HEK293 (cell line): ENCODE measurements at regions not wholly inside any gene's neighbourhood (a gene's known extent, or its start where the extent isn't known, plus 50 kb on each side); places are given as distances from the start of the nearest gene placed in this dataset.

Experiments used
- CTCF ChIA-PET: fragments of 350-600 bp; formaldehyde crosslinking; extraction: SDS; loops from one replicate; lab custom pipeline; 2021; ENCODE audit warnings: antibody characterized with exemption; lab: Yijun Ruan, JAX
- POLR2A ChIA-PET: fragments of 300-600 bp; formaldehyde crosslinking; extraction: SDS; loops from one replicate; lab custom pipeline; 2020; ENCODE audit warnings: antibody characterized with exemption, inconsistent platforms; lab: Yijun Ruan, JAX
- H3K27ac ChIP-seq: fragments of 200-500 bp; sonication (Bioruptor generic); 2 replicates; pipeline ENCODE4 v1.5.1; 2014; ENCODE audit warnings: low read depth, low read length, control low read depth, inconsistent platforms; ENCODE audit errors: extremely low read depth
- H3K36me3 ChIP-seq, 2 experiments: fragments of 200-500 bp in 1 of 2; sonication (Bioruptor generic) in 1 of 2; 1 replicate in 1 of 2; 2 replicates in 1 of 2; pipeline ENCODE4 v1.5.1; 2014 to 2017; ENCODE audit warnings: inconsistent platforms in 2 of 2, low read length in 2 of 2; ENCODE audit not compliant: control insufficient read depth in 2 of 2, insufficient read depth in 1 of 2
- H3K4me1 ChIP-seq: fragments of 200-500 bp; sonication (Bioruptor generic); 2 replicates; pipeline ENCODE4 v1.5.1; 2014; ENCODE audit warnings: mild to moderate bottlenecking, low read length, inconsistent platforms; ENCODE audit not compliant: control insufficient read depth, insufficient read depth
- H3K4me3 ChIP-seq: 2 replicates; pipeline ENCODE4 v1.5.1; 2011; ENCODE audit warnings: low read depth, mild to moderate bottlenecking, control low read depth, low read length, moderate library complexity
- H3K9me3 ChIP-seq: fragments of 200-500 bp; sonication (Bioruptor generic); 2 replicates; pipeline ENCODE4 v1.5.1; 2014; ENCODE audit warnings: low read depth, low read length, inconsistent platforms; ENCODE audit not compliant: control insufficient read depth, insufficient read depth
- BCL11A ChIP-seq: fragments of 450-650 bp; formaldehyde crosslinking; IDR thresholded peaks from 2 replicates; pipeline ENCODE4 v1.5.1; 2016; ENCODE audit warnings: low read depth, missing biosample characterization, missing genetic modification characterization
- EGR2 ChIP-seq: fragments of 450-650 bp; formaldehyde crosslinking; IDR thresholded peaks from 2 replicates; pipeline ENCODE4 v1.5.1; 2016; ENCODE audit warnings: low read depth, missing biosample characterization, missing genetic modification characterization
- PRDM1 ChIP-seq: fragments of 450-650 bp; formaldehyde crosslinking; IDR thresholded peaks from 2 replicates; pipeline ENCODE4; 2016; ENCODE audit warnings: missing biosample characterization, missing genetic modification characterization
- SALL2 ChIP-seq: fragments of 450-650 bp; formaldehyde crosslinking; IDR thresholded peaks from 2 replicates; pipeline ENCODE4 v1.5.0; 2017; ENCODE audit warnings: missing biosample characterization, mild to moderate bottlenecking, missing genetic modification characterization, borderline replicate concordance
- SETDB1 ChIP-seq: IDR thresholded peaks from one replicate; pipeline ENCODE4 v1.6.1; 2017; ENCODE audit warnings: mild to moderate bottlenecking, low read length, moderate library complexity, mixed read lengths; ENCODE audit not compliant: insufficient read length
- ZEB2 ChIP-seq: fragments of 450-650 bp; formaldehyde crosslinking; IDR thresholded peaks from 2 replicates; pipeline ENCODE4 v1.5.1; 2016; ENCODE audit warnings: missing biosample characterization, missing genetic modification characterization
- ZNF146 ChIP-seq: fragments of 450-650 bp; formaldehyde crosslinking; IDR thresholded peaks from 2 replicates; pipeline ENCODE4 v1.5.1; 2016; ENCODE audit warnings: missing biosample characterization, missing genetic modification characterization
- ZNF157 ChIP-seq: fragments of 450-650 bp; formaldehyde crosslinking; IDR thresholded peaks from 2 replicates; pipeline ENCODE4 v1.5.1; 2016; ENCODE audit warnings: missing biosample characterization, missing genetic modification characterization
- ZNF211 ChIP-seq: fragments of 450-650 bp; formaldehyde crosslinking; IDR thresholded peaks from 2 replicates; pipeline ENCODE4 v1.5.1; 2016; ENCODE audit warnings: low read depth, missing biosample characterization, missing genetic modification characterization
- ZNF239 ChIP-seq: fragments of 450-650 bp; formaldehyde crosslinking; IDR thresholded peaks from 2 replicates; pipeline ENCODE4 v1.5.1; 2016; ENCODE audit warnings: missing biosample characterization, missing genetic modification characterization
- ZNF354C ChIP-seq: fragments of 450-650 bp; formaldehyde crosslinking; IDR thresholded peaks from 2 replicates; pipeline ENCODE4 v1.5.1; 2016; ENCODE audit warnings: missing biosample characterization, missing genetic modification characterization, low read depth, borderline replicate concordance
- ZNF571 ChIP-seq: fragments of 450-650 bp; formaldehyde crosslinking; IDR thresholded peaks from 2 replicates; pipeline ENCODE4 v1.5.0; 2017; ENCODE audit warnings: missing biosample characterization, missing genetic modification characterization
- ZNF600 ChIP-seq: fragments of 450-650 bp; formaldehyde crosslinking; IDR thresholded peaks from 2 replicates; pipeline ENCODE4 v1.5.1; 2016; ENCODE audit warnings: missing biosample characterization, missing genetic modification characterization
- ZNF677 ChIP-seq: fragments of 450-650 bp; IDR thresholded peaks from 2 replicates; pipeline ENCODE4 v1.5.0; 2018; ENCODE audit warnings: missing biosample characterization, mild to moderate bottlenecking, missing genetic modification characterization, moderate library complexity
- ZNF837 ChIP-seq: fragments of 450-650 bp; formaldehyde crosslinking; IDR thresholded peaks from 2 replicates; pipeline ENCODE4 v1.5.1; 2016; ENCODE audit warnings: missing biosample characterization, missing genetic modification characterization
- TF ChIP-seq, protein P1 (sequence below): fragments of 450-650 bp; formaldehyde crosslinking; IDR thresholded peaks from 2 replicates; pipeline ENCODE4 v1.5.1; 2016; ENCODE audit warnings: missing biosample characterization, missing genetic modification characterization, low read depth
- TF ChIP-seq, protein P2 (sequence below): fragments of 450-650 bp; formaldehyde crosslinking; IDR thresholded peaks from 2 replicates; pipeline ENCODE4 v1.5.1; 2016; ENCODE audit warnings: missing biosample characterization, missing genetic modification characterization, borderline replicate concordance

- no peak overlapping the region for H3K27ac ChIP-seq
- POLR2A ChIA-PET: no interaction called here
- CTCF ChIA-PET: no interaction called here
Measured at GRCh38 chr10:10817609-10818008, 200.1 kb upstream of the CELF2 start.

GRCh38 chr10:10818082-10818481 lies 199.6 kb upstream of the CELF2 start:
- no peaks in the 10 kb centered on the region for H3K4me1 ChIP-seq
- no peaks in the 10 kb centered on the region for H3K9me3 ChIP-seq
- H3K36me3 ChIP-seq: no peaks in the 10 kb centered on the region
- ChIA-PET POLR2A (no interaction called here), CTCF (no interaction called here)
- no peak overlapping the region for H3K4me3 ChIP-seq
- no peak overlapping the region for H3K27ac ChIP-seq
- no peak for TF ChIP-seq SALL2 (tag by site-specific recombination)
- TF ChIP-seq ZNF211 (tag by site-specific recombination): no peak
- no peak for TF ChIP-seq ZEB2
- no peak for TF ChIP-seq PRDM1 (tag by site-specific recombination)
- TF ChIP-seq ZNF571: no peak
- no peak for TF ChIP-seq ZNF157 (tag by site-specific recombination)
- TF ChIP-seq ZNF677: no peak
- TF ChIP-seq ZNF239 (tag by site-specific recombination): no peak
- TF ChIP-seq ZNF354C: no peak
- TF ChIP-seq BCL11A (tag by site-specific recombination): no peak
- no peak for TF ChIP-seq ZNF837 (tag by site-specific recombination)
- TF ChIP-seq, protein P1, sequence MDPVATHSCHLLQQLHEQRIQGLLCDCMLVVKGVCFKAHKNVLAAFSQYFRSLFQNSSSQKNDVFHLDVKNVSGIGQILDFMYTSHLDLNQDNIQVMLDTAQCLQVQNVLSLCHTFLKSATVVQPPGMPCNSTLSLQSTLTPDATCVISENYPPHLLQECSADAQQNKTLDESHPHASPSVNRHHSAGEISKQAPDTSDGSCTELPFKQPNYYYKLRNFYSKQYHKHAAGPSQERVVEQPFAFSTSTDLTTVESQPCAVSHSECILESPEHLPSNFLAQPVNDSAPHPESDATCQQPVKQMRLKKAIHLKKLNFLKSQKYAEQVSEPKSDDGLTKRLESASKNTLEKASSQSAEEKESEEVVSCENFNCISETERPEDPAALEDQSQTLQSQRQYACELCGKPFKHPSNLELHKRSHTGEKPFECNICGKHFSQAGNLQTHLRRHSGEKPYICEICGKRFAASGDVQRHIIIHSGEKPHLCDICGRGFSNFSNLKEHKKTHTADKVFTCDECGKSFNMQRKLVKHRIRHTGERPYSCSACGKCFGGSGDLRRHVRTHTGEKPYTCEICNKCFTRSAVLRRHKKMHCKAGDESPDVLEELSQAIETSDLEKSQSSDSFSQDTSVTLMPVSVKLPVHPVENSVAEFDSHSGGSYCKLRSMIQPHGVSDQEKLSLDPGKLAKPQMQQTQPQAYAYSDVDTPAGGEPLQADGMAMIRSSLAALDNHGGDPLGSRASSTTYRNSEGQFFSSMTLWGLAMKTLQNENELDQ (tag by site-specific recombination): no peak
- TF ChIP-seq SETDB1: no peak

More at GRCh38 chr10:10817609-10818008, 200.1 kb upstream of the CELF2 start:
- H3K9me3 ChIP-seq: no peaks in the 10 kb centered on the region
- TF ChIP-seq ZNF146 (tag by site-specific recombination): peak; percentile 65; the same call in 1 of the 2 replicates
- TF ChIP-seq, protein P2, sequence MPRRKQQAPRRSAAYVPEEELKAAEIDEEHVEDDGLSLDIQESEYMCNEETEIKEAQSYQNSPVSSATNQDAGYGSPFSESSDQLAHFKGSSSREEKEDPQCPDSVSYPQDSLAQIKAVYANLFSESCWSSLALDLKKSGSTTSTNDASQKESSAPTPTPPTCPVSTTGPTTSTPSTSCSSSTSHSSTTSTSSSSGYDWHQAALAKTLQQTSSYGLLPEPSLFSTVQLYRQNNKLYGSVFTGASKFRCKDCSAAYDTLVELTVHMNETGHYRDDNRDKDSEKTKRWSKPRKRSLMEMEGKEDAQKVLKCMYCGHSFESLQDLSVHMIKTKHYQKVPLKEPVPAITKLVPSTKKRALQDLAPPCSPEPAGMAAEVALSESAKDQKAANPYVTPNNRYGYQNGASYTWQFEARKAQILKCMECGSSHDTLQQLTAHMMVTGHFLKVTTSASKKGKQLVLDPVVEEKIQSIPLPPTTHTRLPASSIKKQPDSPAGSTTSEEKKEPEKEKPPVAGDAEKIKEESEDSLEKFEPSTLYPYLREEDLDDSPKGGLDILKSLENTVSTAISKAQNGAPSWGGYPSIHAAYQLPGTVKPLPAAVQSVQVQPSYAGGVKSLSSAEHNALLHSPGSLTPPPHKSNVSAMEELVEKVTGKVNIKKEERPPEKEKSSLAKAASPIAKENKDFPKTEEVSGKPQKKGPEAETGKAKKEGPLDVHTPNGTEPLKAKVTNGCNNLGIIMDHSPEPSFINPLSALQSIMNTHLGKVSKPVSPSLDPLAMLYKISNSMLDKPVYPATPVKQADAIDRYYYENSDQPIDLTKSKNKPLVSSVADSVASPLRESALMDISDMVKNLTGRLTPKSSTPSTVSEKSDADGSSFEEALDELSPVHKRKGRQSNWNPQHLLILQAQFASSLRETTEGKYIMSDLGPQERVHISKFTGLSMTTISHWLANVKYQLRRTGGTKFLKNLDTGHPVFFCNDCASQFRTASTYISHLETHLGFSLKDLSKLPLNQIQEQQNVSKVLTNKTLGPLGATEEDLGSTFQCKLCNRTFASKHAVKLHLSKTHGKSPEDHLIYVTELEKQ (tag by site-specific recombination): no peak
- TF ChIP-seq EGR2 (tag by site-specific recombination): no peak
- H3K4me3 ChIP-seq: no peak overlapping the region
- H3K36me3 ChIP-seq: no peaks in the 10 kb centered on the region
- no peaks in the 10 kb centered on the region for H3K4me1 ChIP-seq

- H3K4me3 ChIP-seq: no peak overlapping the region
- CTCF ChIA-PET: no interaction called here
- no peaks in the 10 kb centered on the region for H3K9me3 ChIP-seq
- POLR2A ChIA-PET: no interaction called here
- H3K4me1 ChIP-seq: no peaks in the 10 kb centered on the region
- TF ChIP-seq ZNF600: no peak
- no peak overlapping the region for H3K27ac ChIP-seq
- no peaks in the 10 kb centered on the region for H3K36me3 ChIP-seq
Measured at GRCh38 chr10:10819206-10819856, 198.3 kb upstream of the CELF2 start.
